ENCODE measurements at regions not wholly inside any gene's neighbourhood (a gene's known extent, or its start where the extent isn't known, plus 50 kb on each side); places are given as distances from the start of the nearest gene placed in this dataset.
"Not testable (repeated sequence)": the region's sequence is repeated elsewhere in the genome, so short reads cannot be mapped to it uniquely, and the experiment has no call there.

DNA sequence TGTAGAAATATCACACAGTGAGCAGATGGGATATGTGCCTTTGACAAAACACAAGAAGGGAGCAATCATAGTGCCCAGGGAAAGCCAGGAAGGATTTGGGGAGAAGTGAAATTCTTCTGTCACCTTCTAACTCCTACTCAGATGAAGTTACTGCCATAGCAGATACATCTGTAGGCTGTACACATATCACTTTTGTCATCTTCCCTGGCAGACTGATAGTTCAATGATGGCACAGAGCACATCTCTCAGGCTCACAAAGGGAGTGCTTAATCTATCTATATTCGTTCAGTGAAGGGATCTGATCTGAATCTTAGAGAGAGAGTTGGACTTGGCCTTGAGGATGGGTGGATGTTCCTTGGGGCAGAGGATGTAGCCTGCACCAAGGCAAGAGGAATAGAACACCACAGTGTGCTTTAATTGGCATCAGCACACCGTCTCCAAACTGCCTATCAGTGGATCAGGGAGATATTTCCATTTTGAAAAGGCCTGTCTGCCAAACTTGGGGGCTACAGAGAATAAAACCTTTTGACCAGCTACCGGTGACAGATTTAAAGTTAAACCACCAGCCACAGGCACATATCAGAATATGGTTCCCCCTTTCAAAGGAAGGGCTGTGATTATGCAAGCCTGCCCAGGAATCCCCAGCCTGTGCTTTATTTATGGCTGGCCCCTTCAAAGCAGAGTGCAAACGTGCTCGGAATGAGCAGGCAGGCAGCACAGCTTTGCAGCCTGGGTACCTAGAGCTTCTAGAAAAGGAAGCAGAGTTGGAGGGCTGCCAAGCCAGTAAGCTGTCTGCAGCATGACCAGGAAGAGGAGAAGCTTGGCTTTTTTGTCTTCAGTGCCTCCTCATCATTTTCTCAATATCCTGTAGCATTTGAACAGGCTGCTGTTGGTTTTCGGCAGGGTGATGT, 165.5 kb upstream of the DYRK2 start:
- Histone ChIP-seq H3K36me3 (no peaks in the 10 kb centered on the region), H3K27ac (no peak overlapping the region), H3K27me3 (no peaks in the 10 kb centered on the region), H3K9me3 (peaks cover 0 to 14% (median 7%) of the 10 kb centered on the region in 4 donors), H3K4me1 (peaks cover 0 to 15% (median 9%) of the 10 kb centered on the region in 4 donors), H3K4me3 (no peak overlapping the region)
- WGBS, 5 donors, result 39 to 52% (median 50%) methylated on average over 6 of the region's 6 CpGs
- DNase-seq, result peak; percentile 71 to 85
- intact Hi-C loops (cut with DNase I; ENCODE audit: low total_unique reads), result no loop called here
- TF ChIP-seq POLR2A (IDR thresholded peaks at IDR 0.05) (no peak), CTCF (IDR thresholded peaks at IDR 0.05) (no peak), EP300 (IDR thresholded peaks at IDR 0.05) (no peak), POLR2AphosphoS5 (IDR thresholded peaks at IDR 0.05) (no peak)

GRCh38 chr12:67483871-67484554, 164.5 kb upstream of the DYRK2 start:
- TF ChIP-seq CTCF (IDR thresholded peaks at IDR 0.05) (no peak), POLR2AphosphoS5 (IDR thresholded peaks at IDR 0.05) (no peak), POLR2A (IDR thresholded peaks at IDR 0.05) (no peak), EP300 (IDR thresholded peaks at IDR 0.05) (no peak)
- H3K9me3 ChIP-seq, result peaks cover 0 to 24% (median 14%) of the 10 kb centered on the region in 4 donors
- H3K27ac ChIP-seq, result no peak overlapping the region
- no peaks in the 10 kb centered on the region for H3K36me3 ChIP-seq
- intact Hi-C loops (cut with DNase I; ENCODE audit: low total_unique reads), result no loop called here
- WGBS, 5 donors, result 36 to 63% (median 39%) methylated on average over 3 of the region's 3 CpGs
- peak in 1 of 2 donors; percentile 58 for DNase-seq
- no peaks in the 10 kb centered on the region for H3K27me3 ChIP-seq
- H3K4me3 ChIP-seq, result no peak overlapping the region
- peaks cover 0 to 15% (median 9%) of the 10 kb centered on the region in 4 donors for H3K4me1 ChIP-seq

DNA sequence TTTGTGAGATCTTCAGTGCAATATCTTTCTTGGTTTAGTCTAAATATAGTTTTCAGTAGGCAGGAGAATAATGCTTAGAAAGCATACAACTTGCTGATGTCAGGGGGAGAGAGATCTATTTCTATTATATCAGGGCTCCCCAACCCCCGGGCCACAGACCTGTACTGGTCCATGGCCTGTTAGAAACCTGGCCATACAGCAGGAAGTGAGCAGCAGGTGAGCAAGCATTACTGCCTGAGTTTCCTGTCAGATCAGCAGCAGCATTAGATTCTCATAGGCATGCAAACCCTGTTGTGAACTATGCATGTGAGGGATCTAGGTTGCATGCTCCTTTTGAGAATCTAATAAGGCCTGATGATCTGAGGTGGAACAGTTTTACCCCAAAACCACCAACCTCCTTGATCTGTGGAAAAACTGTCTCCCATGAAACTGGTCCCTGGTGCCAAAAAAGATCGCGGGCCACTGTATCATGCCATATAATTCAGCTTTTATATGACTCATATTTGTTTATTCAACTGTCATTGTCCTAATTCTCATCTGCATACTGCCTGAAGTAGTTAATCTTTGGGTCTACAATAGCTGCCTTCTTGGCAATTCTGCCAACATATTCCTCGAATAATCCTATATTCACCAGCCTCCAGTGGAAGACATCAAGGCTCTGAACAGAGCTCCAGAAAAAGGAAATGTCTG, 163.6 kb upstream of the DYRK2 start:
- Histone ChIP-seq H3K4me3 (no peak overlapping the region), H3K27ac (no peak overlapping the region), H3K4me1 (peaks cover 0 to 15% (median 9%) of the 10 kb centered on the region in 4 donors), H3K9me3 (peaks cover 2 to 34% (median 18%) of the 10 kb centered on the region in 4 donors), H3K36me3 (no peaks in the 10 kb centered on the region), H3K27me3 (no peaks in the 10 kb centered on the region)
- no peak for DNase-seq
- WGBS, 5 donors, result 69 to 78% (median 73%) methylated on average over 4 of the region's 4 CpGs
- TF ChIP-seq CTCF (IDR thresholded peaks at IDR 0.05), result no peak
- TF ChIP-seq POLR2AphosphoS5 (IDR thresholded peaks at IDR 0.05), result no peak
- TF ChIP-seq POLR2A (IDR thresholded peaks at IDR 0.05), result no peak
- no peak for TF ChIP-seq EP300 (IDR thresholded peaks at IDR 0.05)
- intact Hi-C loops (cut with DNase I; ENCODE audit: low total_unique reads), result no loop called here

DNA sequence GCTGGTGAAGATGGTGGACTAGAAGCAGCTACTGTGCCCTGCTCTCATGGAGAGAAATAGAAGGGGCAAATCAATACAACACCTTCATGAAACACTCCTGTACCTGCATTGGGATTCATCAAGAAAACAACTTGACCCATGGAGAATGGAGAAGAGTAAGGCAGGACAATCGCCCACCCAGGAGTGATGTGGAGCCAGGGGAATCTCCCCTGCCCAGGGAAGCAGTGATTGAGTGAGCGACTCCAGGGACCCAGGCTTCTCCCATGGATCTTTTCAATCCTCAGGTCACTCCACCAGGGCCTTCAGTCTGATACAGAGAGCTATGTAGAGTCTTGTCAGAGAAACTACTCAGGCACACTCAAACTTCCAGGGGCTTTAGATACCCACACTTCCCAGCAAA, 161.9 kb upstream of the DYRK2 start:
- Histone ChIP-seq H3K27ac (no peak overlapping the region), H3K4me3 (no peak overlapping the region), H3K27me3 (no peaks in the 10 kb centered on the region), H3K4me1 (peaks cover 0 to 15% (median 9%) of the 10 kb centered on the region in 4 donors), H3K36me3 (no peaks in the 10 kb centered on the region), H3K9me3 (peaks cover 2 to 51% (median 26%) of the 10 kb centered on the region in 4 donors)
- 87 to 100% (median 97%) methylated on average over 2 of the region's 2 CpGs for WGBS, 5 donors
- intact Hi-C loops (cut with DNase I; ENCODE audit: low total_unique reads), result no loop called here
- DNase-seq, result no peak
- TF ChIP-seq POLR2AphosphoS5 (IDR thresholded peaks at IDR 0.05), result no peak
- no peak for TF ChIP-seq CTCF (IDR thresholded peaks at IDR 0.05)
- no peak for TF ChIP-seq POLR2A (IDR thresholded peaks at IDR 0.05)
- TF ChIP-seq EP300 (IDR thresholded peaks at IDR 0.05), result no peak

- H3K4me1 ChIP-seq; H3K27me3 ChIP-seq; DNase-seq; H3K27ac ChIP-seq; H3K4me3 ChIP-seq; H3K36me3 ChIP-seq; intact Hi-C loops (cut with DNase I; ENCODE audit: low total_unique reads): not testable (repeated sequence)
- H3K9me3 ChIP-seq, result peaks cover 2 to 61% (median 30%) of the 10 kb centered on the region in 4 donors
- WGBS, 5 donors, result 91 to 95% (median 92%) methylated on average over 3 to 4 of the region's 4 CpGs
Observed at GRCh38 chr12:67488349-67488748, 160.2 kb upstream of the DYRK2 start.

All from stomach (tissue), 8 donors.